SK-N-SH treated with all-trans-retinoic acid at 6 μM for 48 hours (cell line): ENCODE measurements at regions not wholly inside any gene's neighbourhood (a gene's known extent, or its start where the extent isn't known, plus 50 kb on each side); places are given as distances from the start of the nearest gene placed in this dataset.

Source experiments
- BACH2 ChIP-seq: fragments of 250-450 bp; sonication (Bioruptor Pico); IDR thresholded peaks from 2 replicates; pipeline ENCODE4 v1.9.0; 2021; ENCODE audit warnings: mild to moderate bottlenecking, borderline replicate concordance
- CSRNP3 ChIP-seq: fragments of 250-450 bp; sonication (Bioruptor Pico); IDR thresholded peaks from 2 replicates; pipeline ENCODE4 v1.5.1; 2021; ENCODE audit warnings: mild to moderate bottlenecking, moderate library complexity
- GLIS3 ChIP-seq: fragments of 250-450 bp; sonication (Bioruptor Pico); IDR thresholded peaks from 2 replicates; pipeline ENCODE4 v1.5.0; 2020; ENCODE audit warnings: mild to moderate bottlenecking, moderate library complexity
- ISL1 ChIP-seq: fragments of 250-450 bp; sonication (Bioruptor Pico); IDR thresholded peaks from 2 replicates; pipeline ENCODE4 v2.1.2; 2022; ENCODE audit warnings: mild to moderate bottlenecking, moderate library complexity
- OSR1 ChIP-seq: fragments of 250-450 bp; sonication (Bioruptor Pico); IDR thresholded peaks from 2 replicates; pipeline ENCODE4 v1.8.0; 2022; ENCODE audit warnings: moderate library complexity, mild to moderate bottlenecking, inconsistent platforms
- PATZ1 ChIP-seq: fragments of 250-450 bp; sonication (Bioruptor Pico); IDR thresholded peaks from 2 replicates; pipeline ENCODE4 v1.8.0; 2020; ENCODE audit warnings: mild to moderate bottlenecking, moderate library complexity, borderline replicate concordance
- SNAI2 ChIP-seq: fragments of 250-450 bp; sonication (Bioruptor Pico); IDR thresholded peaks from 2 replicates; pipeline ENCODE4 v1.5.0; 2020; ENCODE audit warnings: mild to moderate bottlenecking, moderate library complexity
- TCF4 ChIP-seq: fragments of 250-450 bp; sonication (Bioruptor Pico); IDR thresholded peaks from 2 replicates; pipeline ENCODE4 v1.8.0; 2021; ENCODE audit warnings: mild to moderate bottlenecking, moderate library complexity, borderline replicate concordance
- TOX ChIP-seq: fragments of 250-450 bp; sonication (Bioruptor Pico); IDR thresholded peaks from 2 replicates; pipeline ENCODE4 v1.8.0; 2021; ENCODE audit warnings: mild to moderate bottlenecking, moderate library complexity, borderline replicate concordance
- ZFP3 ChIP-seq: fragments of 250-450 bp; sonication (Bioruptor Pico); IDR thresholded peaks from 2 replicates; pipeline ENCODE4 v1.5.0; 2020; ENCODE audit warnings: mild to moderate bottlenecking, moderate library complexity
- ZFP30 ChIP-seq: fragments of 450-650 bp; formaldehyde crosslinking; IDR thresholded peaks from 2 replicates; pipeline ENCODE4 v1.5.0; 2022; ENCODE audit warnings: mild to moderate bottlenecking, moderate library complexity
- ZNF565 ChIP-seq: fragments of 450-650 bp; formaldehyde crosslinking; conservative IDR thresholded peaks from 2 replicates; pipeline ENCODE4 v1.5.0; 2020; ENCODE audit warnings: low read depth, mild to moderate bottlenecking, moderate library complexity
- ZNF70 ChIP-seq: fragments of 450-650 bp; formaldehyde crosslinking; IDR thresholded peaks from 2 replicates; pipeline ENCODE4 v1.5.0; 2020; ENCODE audit warnings: mild to moderate bottlenecking, moderate library complexity
- ZNF8 ChIP-seq: fragments of 450-650 bp; formaldehyde crosslinking; IDR thresholded peaks from 2 replicates; pipeline ENCODE4 v1.5.0; 2020; ENCODE audit warnings: mild to moderate bottlenecking, moderate library complexity

- TF ChIP-seq SNAI2 (CRISPR knock-in tag) (no peak), ZNF565 (no peak), TOX (CRISPR knock-in tag) (no peak), PATZ1 (CRISPR knock-in tag) (no peak), GLIS3 (no peak), ZFP30 (CRISPR knock-in tag) (no peak), CSRNP3 (CRISPR knock-in tag) (no peak), ISL1 (no peak), ZNF70 (CRISPR knock-in tag) (no peak), OSR1 (CRISPR knock-in tag) (no peak), BACH2 (CRISPR knock-in tag) (no peak), ZNF8 (CRISPR knock-in tag) (no peak), ZFP3 (CRISPR knock-in tag) (no peak), TCF4 (CRISPR knock-in tag) (no peak)
Measured at GRCh38 chr11:109251230-109251629, 170.8 kb upstream of the C11orf87 start.
